H9 (cell line): ENCODE measurements at regions not wholly inside any gene's neighbourhood (a gene's known extent, or its start where the extent isn't known, plus 50 kb on each side); places are given as distances from the start of the nearest gene placed in this dataset.

ENCODE experiments used
- DNase-seq: peaks from one replicate; pipeline ENCODE4 v3.0.0-alpha.2; 2017
- H2AFZ ChIP-seq: one replicate; pipeline ENCODE4 v1.6.1; 2013; ENCODE audit warnings: mild to moderate bottlenecking, low read length, control low read depth, moderate library complexity
- H2AK5ac ChIP-seq: 2 replicates; pipeline ENCODE4 v1.6.1; 2013; ENCODE audit warnings: low read length, control low read depth, mixed read lengths; ENCODE audit not compliant: insufficient read length
- H2BK120ac ChIP-seq: one replicate; pipeline ENCODE4 v1.6.1; 2013; ENCODE audit warnings: low read depth, mild to moderate bottlenecking, low read length, control low read depth, inconsistent platforms; ENCODE audit not compliant: poor library complexity, severe bottlenecking
- H2BK12ac ChIP-seq: 2 replicates; pipeline ENCODE4 v1.6.1; 2013; ENCODE audit warnings: low read length, control low read depth, mixed read lengths, low read depth; ENCODE audit not compliant: insufficient read length
- H2BK15ac ChIP-seq: 2 replicates; pipeline ENCODE4 v1.6.1; 2013; ENCODE audit warnings: low read depth, low read length, control low read depth
- H2BK20ac ChIP-seq: one replicate; pipeline ENCODE4 v1.6.1; 2013; ENCODE audit warnings: low read depth, mild to moderate bottlenecking, low read length, control low read depth, inconsistent platforms; ENCODE audit not compliant: poor library complexity, severe bottlenecking
- H2BK5ac ChIP-seq: 2 replicates; pipeline ENCODE4 v1.6.1; 2013; ENCODE audit warnings: low read length, control low read depth, mixed read lengths; ENCODE audit not compliant: insufficient read length
- H3K14ac ChIP-seq: 2 replicates; pipeline ENCODE4 v1.6.1; 2013; ENCODE audit warnings: low read length, control low read depth; ENCODE audit not compliant: insufficient read depth
- H3K18ac ChIP-seq: 2 replicates; pipeline ENCODE4 v1.6.1; 2013; ENCODE audit warnings: low read depth, mild to moderate bottlenecking, mixed read lengths, low read length, control low read depth; ENCODE audit not compliant: insufficient read length
- H3K23ac ChIP-seq: 2 replicates; pipeline ENCODE4 v1.6.1; 2013; ENCODE audit warnings: low read length, control low read depth, mixed read lengths, low read depth; ENCODE audit not compliant: insufficient read length
- H3K23me2 ChIP-seq: 2 replicates; pipeline ENCODE4 v1.6.1; 2013; ENCODE audit warnings: low read depth, mild to moderate bottlenecking, mixed read lengths, low read length, control low read depth; ENCODE audit not compliant: insufficient read length, poor library complexity, severe bottlenecking
- H3K27ac ChIP-seq: 2 replicates; pipeline ENCODE4 v1.5.1; 2013; ENCODE audit warnings: low read length, control low read depth, mixed read lengths, low read depth; ENCODE audit not compliant: insufficient read length
- H3K27me3 ChIP-seq: 2 replicates; pipeline ENCODE4 v1.6.1; 2013; ENCODE audit warnings: low read length, control low read depth, inconsistent platforms; ENCODE audit not compliant: insufficient read depth
- H3K4ac ChIP-seq: 2 replicates; pipeline ENCODE4 v1.6.1; 2013; ENCODE audit warnings: low read depth, mild to moderate bottlenecking, control low read depth, inconsistent platforms, low read length, moderate library complexity
- H3K4me1 ChIP-seq: 2 replicates; pipeline ENCODE4 v1.6.1; 2013; ENCODE audit warnings: low read length, control low read depth, inconsistent platforms; ENCODE audit not compliant: insufficient read depth
- H3K4me2 ChIP-seq: 2 replicates; pipeline ENCODE4 v1.6.1; 2013; ENCODE audit warnings: low read length, control low read depth, mixed read lengths; ENCODE audit not compliant: insufficient read length, insufficient read depth
- H3K56ac ChIP-seq: 2 replicates; pipeline ENCODE4 v1.6.1; 2013; ENCODE audit warnings: low read depth, mild to moderate bottlenecking, mixed read lengths, low read length, control low read depth; ENCODE audit not compliant: insufficient read length
- H3K79me1 ChIP-seq: 2 replicates; pipeline ENCODE4 v1.6.1; 2013; ENCODE audit warnings: low read depth, mild to moderate bottlenecking, moderate library complexity, low read length, control low read depth, inconsistent platforms; ENCODE audit not compliant: insufficient read depth, poor library complexity, severe bottlenecking
- H3K79me2 ChIP-seq: 2 replicates; pipeline ENCODE4 v1.6.1; 2013; ENCODE audit warnings: low read length, control low read depth, inconsistent platforms; ENCODE audit not compliant: insufficient read depth
- H3K9ac ChIP-seq: 2 replicates; pipeline ENCODE4 v1.6.1; 2013; ENCODE audit warnings: low read length, control low read depth, mixed read lengths; ENCODE audit not compliant: insufficient read length; ENCODE audit errors: extremely low read depth
- H3K9me3 ChIP-seq: one replicate; pipeline ENCODE4 v1.6.1; 2013; ENCODE audit warnings: low read depth, low read length, inconsistent platforms; ENCODE audit not compliant: control insufficient read depth
- H3T11ph ChIP-seq: one replicate; pipeline ENCODE4 v1.6.1; 2013; ENCODE audit warnings: mild to moderate bottlenecking, low read length, control low read depth, inconsistent platforms
- H4K20me1 ChIP-seq: one replicate; pipeline ENCODE4 v1.6.1; 2013; ENCODE audit not compliant: control insufficient read depth, insufficient read length, insufficient read depth
- H4K5ac ChIP-seq: 2 replicates; pipeline ENCODE4 v1.6.1; 2013; ENCODE audit warnings: low read depth, mild to moderate bottlenecking, mixed read lengths, low read length, control low read depth; ENCODE audit not compliant: insufficient read length
- H4K8ac ChIP-seq: replicated peaks from 2 replicates; pipeline ENCODE4 v1.6.1; 2013; ENCODE audit warnings: low read length, control low read depth, mixed read lengths, low read depth; ENCODE audit not compliant: insufficient read length
- H4K91ac ChIP-seq: 2 replicates; pipeline ENCODE4 v1.6.1; 2013; ENCODE audit warnings: low read depth, mild to moderate bottlenecking, moderate library complexity, mixed read lengths, low read length, control low read depth; ENCODE audit not compliant: insufficient read length
- H3K27ac Mint-ChIP-seq, 3 experiments: 2 replicates in 2 of 3; 3 replicates in 1 of 3; pipeline ENCODE4 v1.8.0; 2020 to 2021; ENCODE audit warnings: mixed read lengths in 3 of 3, mild to moderate bottlenecking in 1 of 3, moderate library complexity in 1 of 3
- H3K27me3 Mint-ChIP-seq: 2 replicates; pipeline ENCODE4 v1.8.0; 2021; ENCODE audit warnings: low read depth, mild to moderate bottlenecking, moderate library complexity, mixed read lengths
- H3K36me3 Mint-ChIP-seq, 3 experiments: 2 replicates in 2 of 3; 3 replicates in 1 of 3; pipeline ENCODE4 v1.8.0; 2020 to 2021; ENCODE audit warnings: low read depth in 3 of 3, mixed read lengths in 3 of 3; ENCODE audit not compliant: insufficient read depth in 1 of 3
- H3K4me1 Mint-ChIP-seq, 2 experiments: 2 replicates each; pipeline ENCODE4 v1.8.0; 2020; ENCODE audit warnings: mixed read lengths in 2 of 2
- H3K4me3 Mint-ChIP-seq, 2 experiments: 2 replicates in 1 of 2; 3 replicates in 1 of 2; pipeline ENCODE4 v1.8.0; 2020 to 2021; ENCODE audit warnings: mild to moderate bottlenecking in 2 of 2, mixed read lengths in 2 of 2, moderate library complexity in 1 of 2
- H3K9me3 Mint-ChIP-seq, 2 experiments: 2 replicates in 1 of 2; 3 replicates in 1 of 2; pipeline ENCODE4 v1.8.0; 2020; ENCODE audit warnings: mild to moderate bottlenecking in 2 of 2, mixed read lengths in 2 of 2, moderate library complexity in 1 of 2
- CTCF ChIP-seq: fragments of 200-600 bp; sonication (generic); conservative IDR thresholded peaks from 3 replicates; pipeline ENCODE4 v1.8.0; 2021; ENCODE audit warnings: antibody characterized with exemption, mild to moderate bottlenecking
- WGBS: extraction: QIAGEN DNeasy Blood & Tissue Kit; methylation state at CpG from one replicate; pipeline ENCODE4 v1.1.7; 2013; ENCODE audit warnings: missing lambda C conversion rate, low lambda C conversion rate, mixed read lengths; ENCODE audit not compliant: insufficient read length; ENCODE audit errors: extremely low coverage; 5-methylcytosine and 5-hydroxymethylcytosine counted together

- H4K8ac ChIP-seq, result no peak overlapping the region
- no peaks in the 10 kb centered on the region for H3K27me3 Mint-ChIP-seq
Measured at GRCh38 chr1:168410464-168410863, 129.8 kb downstream of the TBX19 start.

More at GRCh38 chr1:168410464-168410863, 129.8 kb downstream of the TBX19 start:
- Histone ChIP-seq H3K14ac (no peak overlapping the region), H2BK5ac (no peak overlapping the region), H3K9ac (no peak overlapping the region), H4K91ac (no peak overlapping the region), H3K27ac (no peak overlapping the region), H2BK20ac (no peak overlapping the region), H3T11ph (no peak overlapping the region), H2AFZ (no peak overlapping the region), H3K23ac (no peak overlapping the region), H3K79me1 (no peaks in the 10 kb centered on the region), H4K5ac (no peak overlapping the region), H3K18ac (no peak overlapping the region), H2BK15ac (no peak overlapping the region), H3K4ac (no peak overlapping the region), H2BK120ac (no peak overlapping the region), H3K4me1 (no peaks in the 10 kb centered on the region; the same call in 1 of the 2 replicates), H4K20me1 (no peaks in the 10 kb centered on the region), H2BK12ac (no peak overlapping the region), H3K56ac (no peak overlapping the region), H2AK5ac (no peak overlapping the region), H3K23me2 (no peaks in the 10 kb centered on the region), H3K79me2 (no peaks in the 10 kb centered on the region), H3K9me3 (no peaks in the 10 kb centered on the region), H3K27me3 (no peaks in the 10 kb centered on the region), H3K4me2 (no peak overlapping the region)
- H3K4me1 Mint-ChIP-seq, result 0 out of 4 replicates have a peak, but pooled peaks cover 0 to 4% of the 10 kb centered on the region in 2 experiments
- no CpG with 5 or more reads among the region's 8 CpGs for WGBS
- DNase-seq, result no peak
- H3K4me3 Mint-ChIP-seq, result no peak overlapping the region
- peaks cover 3 to 4% of the 10 kb centered on the region in 2 experiments; a peak in 4 of 5 replicates for H3K9me3 Mint-ChIP-seq
- H3K36me3 Mint-ChIP-seq, result peaks cover 2 to 11% (median 3%) of the 10 kb centered on the region in 3 experiments; a peak in 6 of 7 replicates
- TF ChIP-seq CTCF, result no peak
- H3K27ac Mint-ChIP-seq, result no peak overlapping the region
